ENCODE measurements at regions not wholly inside any gene's neighbourhood (a gene's known extent, or its start where the extent isn't known, plus 50 kb on each side); places are given as distances from the start of the nearest gene placed in this dataset.

DNA sequence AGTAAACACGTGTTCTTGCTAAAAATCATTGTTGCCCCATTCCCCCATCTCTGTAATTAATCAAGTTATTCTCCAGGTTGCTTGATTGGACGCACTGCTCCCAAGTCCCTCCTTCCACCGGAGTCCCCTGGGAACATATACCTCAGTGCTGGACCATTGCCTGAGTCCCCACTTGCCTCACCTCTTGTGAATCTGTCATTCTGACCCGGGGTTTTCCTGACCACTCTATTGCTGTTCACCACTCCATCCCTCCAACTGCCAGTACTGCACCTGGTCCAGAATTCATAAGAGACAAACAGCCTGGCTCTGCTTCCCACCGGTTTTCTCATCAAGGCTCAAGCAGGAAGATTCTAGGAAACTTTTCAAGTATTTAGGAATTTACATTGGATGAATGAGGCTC is 555.9 kb downstream of the VRK1 start:
- intact Hi-C loops (cut with DNase I): no loop called here
- no peak for DNase-seq (ENCODE audit: low spot score)

DNA sequence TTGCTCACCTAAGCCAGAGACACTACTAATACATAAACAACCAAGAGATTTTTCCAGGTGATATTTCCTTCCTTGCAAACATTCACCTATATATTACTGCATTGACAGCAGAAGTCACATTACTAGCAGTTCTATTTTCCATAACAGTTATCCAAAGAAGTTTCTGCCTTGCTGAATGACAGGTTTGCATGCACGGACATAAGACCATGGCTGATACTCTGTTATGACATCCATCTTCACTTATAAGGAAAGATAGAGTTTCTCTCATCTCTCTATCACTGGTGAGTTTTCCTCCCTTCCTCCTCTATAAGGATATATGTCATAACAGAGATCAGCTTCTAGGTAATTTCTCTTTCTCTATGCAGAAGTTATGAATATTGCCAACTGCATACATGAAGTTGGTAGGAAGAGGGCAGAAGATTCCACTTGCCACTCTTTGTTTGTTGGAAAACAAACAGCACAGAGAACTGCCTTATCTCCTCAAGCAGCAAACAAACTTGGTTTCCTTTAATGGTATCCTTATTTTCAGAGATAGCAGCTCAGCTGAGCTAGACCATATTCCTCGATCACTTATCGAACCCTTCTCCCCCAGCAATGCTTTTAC is 557.0 kb downstream of the VRK1 start:
- DNase-seq (ENCODE audit: low spot score): no peak
- intact Hi-C loops (cut with DNase I): no loop called here

DNA sequence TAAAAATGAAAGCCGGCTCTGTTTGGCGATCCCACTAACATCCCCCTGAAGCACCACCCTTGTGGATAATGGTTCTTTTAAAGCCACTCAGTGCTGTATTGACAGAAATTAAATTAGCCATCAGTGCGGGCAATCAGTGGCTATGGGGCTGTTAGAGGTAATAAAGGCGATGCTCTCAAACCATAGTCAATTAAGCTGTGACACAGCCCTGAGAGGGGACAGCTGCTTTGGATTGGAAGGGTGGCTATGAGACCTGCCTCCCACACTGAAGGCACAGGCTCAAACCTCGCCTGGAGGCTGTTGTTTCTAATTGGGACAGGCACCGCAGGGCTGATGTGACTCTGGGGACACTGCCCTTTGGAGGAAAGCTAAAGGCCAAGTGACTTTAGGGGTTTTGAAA is 562.2 kb downstream of the VRK1 start:
- intact Hi-C loops (cut with DNase I): no loop called here
- DNase-seq (ENCODE audit: low spot score): no peak

DNA sequence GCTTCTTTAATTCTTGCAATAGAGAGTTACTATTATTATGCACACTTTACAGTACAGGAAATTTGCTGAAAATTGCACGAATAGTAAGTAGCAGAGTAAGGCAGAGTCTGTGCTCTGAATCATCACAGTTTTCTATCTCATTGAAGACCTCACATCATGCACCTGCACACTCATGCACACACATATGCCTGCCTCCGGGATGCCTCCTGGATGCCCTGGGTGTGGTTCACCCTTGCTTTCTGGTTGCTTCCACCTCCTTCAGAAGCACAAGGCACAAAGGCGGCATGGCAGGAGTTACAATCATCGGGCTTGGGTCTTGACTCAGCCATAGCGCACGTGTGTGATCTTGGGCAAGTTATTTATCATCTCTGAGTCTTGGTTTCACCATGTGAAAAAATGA is 564.0 kb downstream of the VRK1 start:
- no peak for DNase-seq (ENCODE audit: low spot score)
- intact Hi-C loops (cut with DNase I): no loop called here

DNA sequence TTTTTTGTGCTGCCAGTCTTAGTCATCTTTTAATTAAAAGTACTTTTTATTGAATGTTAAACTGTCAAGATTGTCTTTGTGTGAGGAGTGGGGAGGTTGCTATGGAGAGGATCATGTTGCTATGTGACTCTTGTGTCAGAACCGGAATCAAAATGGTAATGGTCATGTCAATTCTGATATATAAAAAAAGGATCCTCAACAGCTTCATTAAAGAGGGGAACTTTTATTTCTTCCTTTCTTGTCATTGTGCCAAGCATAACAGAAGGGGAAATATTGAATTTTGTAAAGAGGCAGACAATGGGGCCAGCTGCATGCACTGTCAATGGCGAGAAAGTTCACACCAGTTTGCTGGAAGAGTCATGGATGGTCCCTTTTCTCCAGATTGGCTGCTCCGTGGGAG is 564.8 kb downstream of the VRK1 start:
- no peak for DNase-seq (ENCODE audit: low spot score)
- intact Hi-C loops (cut with DNase I): no loop called here

DNA sequence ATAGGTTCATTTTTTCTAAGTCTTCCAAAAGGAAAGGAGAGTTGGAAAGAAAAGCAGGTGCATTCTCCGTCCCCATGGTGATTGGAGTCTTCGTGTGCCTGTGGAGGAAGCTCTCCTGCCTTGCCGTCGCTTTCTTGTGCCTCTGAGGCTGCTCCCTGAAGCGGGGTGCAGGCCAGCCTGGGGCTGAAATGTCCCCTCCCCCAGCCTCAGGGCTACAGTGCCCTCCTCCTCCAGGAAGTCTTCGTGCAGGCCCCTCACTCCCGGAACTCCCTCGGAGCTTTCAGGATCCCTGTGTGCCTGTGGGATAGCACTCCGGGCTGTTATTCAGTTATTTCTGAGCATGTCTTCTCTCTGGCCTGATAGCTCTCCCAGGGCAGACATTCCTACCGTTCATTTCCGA is 569.2 kb downstream of the VRK1 start:
- no peak for DNase-seq (ENCODE audit: low spot score)
- intact Hi-C loops (cut with DNase I): no loop called here

DNA sequence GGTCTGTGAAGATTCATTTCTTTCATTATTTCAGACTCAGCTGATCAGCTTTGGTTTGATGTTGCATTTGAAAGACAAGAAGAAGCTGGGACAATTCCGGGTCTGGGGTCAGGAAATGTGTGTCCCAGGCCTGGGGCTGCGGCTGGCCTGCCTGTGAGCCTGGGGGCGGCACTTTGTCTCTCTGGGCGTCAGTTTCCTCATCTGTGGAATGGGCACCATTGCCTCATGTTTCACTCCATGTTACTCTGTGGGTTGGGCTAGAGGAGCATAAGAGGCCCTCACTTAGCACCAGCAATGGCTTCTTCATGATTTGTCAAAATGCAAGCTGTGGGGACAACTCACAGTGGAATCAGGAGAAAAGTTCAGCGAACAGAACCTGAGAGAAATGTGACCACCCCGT is 570.1 kb downstream of the VRK1 start:
- no peak for DNase-seq (ENCODE audit: low spot score)
- intact Hi-C loops (cut with DNase I): no loop called here

DNA sequence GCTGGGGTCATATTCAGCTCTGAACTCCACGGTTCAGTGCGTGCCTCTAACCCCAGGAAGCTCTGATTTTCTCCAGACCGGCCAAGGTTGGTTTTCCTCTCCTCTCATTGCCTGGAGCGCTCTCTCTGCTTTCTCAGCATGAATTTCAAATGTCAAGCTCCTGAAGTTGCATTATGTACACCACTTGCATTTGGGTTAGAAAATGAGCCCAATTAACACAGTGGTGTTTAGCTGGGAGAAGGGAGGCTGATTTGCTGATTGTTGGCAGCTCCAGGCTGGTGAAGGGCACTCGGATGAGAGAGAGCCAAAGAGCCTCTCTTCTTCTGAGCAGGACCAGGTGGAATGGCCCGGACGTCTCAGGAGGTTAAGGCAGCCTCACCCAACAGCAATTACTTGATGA is 570.9 kb downstream of the VRK1 start:
- intact Hi-C loops (cut with DNase I): no loop called here
- no peak for DNase-seq (ENCODE audit: low spot score)

DNA sequence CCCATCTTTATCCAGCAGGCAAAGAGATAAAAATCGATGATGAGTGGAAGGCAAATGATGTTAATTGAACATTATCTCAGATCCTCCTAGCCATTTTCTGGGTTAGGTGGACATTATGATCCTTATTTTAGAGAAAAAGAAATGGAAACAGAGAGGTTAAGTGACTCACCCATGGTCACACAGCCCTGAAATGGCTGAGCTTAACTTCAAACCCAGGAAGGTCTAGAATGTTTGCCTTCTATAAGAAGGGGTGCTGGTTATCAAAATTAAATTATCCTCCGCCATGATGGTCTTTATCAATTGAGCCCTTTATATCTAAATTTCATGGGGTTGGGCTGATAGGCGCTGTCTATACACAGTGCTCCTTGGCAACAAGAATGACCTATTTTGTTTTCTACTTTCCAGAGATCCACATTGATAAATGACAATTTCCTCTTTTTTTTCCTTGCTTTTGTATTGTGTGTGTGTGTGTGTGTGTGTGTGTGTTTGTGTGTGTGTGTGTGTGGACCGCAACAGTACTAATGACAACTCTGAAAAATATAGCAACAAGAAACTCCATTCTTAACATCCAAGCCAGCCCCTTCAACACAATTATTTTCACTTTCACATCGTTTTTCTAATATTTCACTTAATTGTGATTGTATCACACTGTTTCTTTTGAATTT is 571.9 kb downstream of the VRK1 start:
- no peak for DNase-seq (ENCODE audit: low spot score)
- intact Hi-C loops (cut with DNase I): no loop called here

DNA sequence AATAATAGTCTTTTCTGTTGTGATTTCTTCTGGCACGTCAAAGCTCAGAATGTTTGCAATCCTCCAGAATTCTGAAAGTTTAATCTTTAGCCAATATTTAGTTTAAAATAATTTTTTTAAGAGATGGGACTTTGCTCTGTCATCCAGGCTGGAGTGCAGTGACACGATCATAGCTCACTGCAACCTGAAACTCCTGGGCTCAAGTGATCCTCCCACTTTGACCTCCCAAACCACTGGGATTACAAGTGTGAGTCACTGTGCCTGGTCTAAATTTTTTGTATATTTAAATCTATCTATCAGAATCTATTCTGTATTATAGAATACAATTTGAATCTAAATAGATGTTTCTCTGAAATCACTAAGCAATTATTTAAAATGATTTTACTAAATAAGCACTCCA is 572.7 kb downstream of the VRK1 start:
- intact Hi-C loops (cut with DNase I): no loop called here

DNA sequence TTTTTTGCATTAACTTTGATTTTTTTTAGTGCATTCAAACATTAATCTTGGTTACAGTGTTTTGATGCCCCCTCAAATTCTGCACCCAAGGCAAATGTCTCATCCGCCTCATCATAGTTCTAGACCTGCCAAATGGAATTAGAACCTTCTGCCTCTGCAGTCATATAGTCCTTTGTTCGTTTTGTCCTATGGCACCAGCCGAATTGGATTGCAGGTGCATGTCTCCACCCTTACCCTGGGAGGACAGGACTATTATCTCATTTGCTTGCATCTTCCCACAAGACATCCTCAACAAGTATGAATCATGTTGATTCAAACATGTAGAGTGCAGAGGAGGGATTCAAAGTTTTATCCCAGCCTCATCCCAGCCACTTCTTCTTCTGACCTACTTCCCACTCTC is 579.1 kb downstream of the VRK1 start:
- intact Hi-C loops (cut with DNase I): no loop called here

More for the DNA sequence above, 572.7 kb downstream of the VRK1 start:
- no peak for DNase-seq (ENCODE audit: low spot score)

DNA sequence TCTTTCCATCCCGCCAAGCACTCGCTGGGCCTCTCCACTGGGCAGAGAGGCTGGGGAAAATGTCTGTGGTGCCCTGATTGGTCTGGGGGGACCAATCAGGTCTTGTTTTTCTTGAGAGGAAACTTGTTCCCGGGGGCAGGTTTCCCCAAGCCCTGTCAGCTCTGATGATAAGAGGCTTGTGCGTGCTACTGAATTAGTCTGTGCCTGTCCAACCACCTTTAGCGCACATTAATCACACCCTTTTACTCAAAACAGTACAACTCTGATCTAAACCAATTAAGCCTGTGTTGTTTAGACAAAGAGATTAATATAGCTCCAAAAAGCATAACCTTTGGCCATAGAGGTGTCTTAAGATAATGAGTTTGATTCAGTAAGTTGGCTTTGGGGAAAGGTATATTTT is 580.4 kb downstream of the VRK1 start:
- no peak for DNase-seq (ENCODE audit: low spot score)
- intact Hi-C loops (cut with DNase I): no loop called here

More for the DNA sequence above, 579.1 kb downstream of the VRK1 start:
- DNase-seq (ENCODE audit: low spot score): no peak

DNA sequence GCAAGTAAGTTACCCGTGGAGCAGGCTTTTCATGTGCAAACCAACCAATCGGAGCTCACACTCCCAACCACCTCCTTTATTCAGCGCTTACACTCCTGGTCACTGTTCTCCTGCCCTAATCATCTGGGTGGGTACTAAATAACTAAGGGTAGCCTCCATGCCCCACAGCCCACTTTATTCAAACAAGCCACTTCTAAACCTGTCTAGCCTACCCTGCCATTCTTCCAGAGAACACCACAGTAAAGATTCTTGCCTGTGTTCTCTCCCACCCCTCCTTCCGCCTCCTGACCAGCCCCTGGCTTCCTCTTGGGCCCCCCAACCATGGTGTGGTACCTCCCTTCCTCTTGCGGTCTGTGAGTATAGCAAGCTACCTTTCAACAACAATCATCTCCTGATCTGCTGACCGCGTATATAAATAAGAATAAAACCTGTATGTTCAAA is 581.9 kb downstream of the VRK1 start:
- intact Hi-C loops (cut with DNase I): no loop called here
- DNase-seq (ENCODE audit: low spot score): no peak

DNA sequence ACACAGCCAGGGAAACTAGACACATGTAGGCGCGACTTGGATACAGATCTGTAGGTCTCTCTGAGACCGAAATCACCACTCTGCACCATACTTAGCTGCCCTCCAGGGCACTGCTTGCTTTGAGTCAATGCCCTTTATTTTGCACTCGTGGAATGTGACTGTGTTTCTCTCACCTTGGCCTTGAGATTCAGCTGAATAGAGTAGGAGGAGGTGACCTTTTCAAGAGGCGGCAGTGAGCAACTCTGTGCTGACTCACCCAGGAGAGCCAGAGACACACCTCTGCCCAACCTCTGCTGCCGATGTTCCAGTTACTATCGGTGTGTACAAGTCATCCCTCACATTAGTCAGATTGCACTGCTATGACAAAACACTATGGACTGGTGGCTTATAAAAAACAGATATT is 583.4 kb downstream of the VRK1 start:
- DNase-seq (ENCODE audit: low spot score): no peak
- intact Hi-C loops (cut with DNase I): no loop called here

DNA sequence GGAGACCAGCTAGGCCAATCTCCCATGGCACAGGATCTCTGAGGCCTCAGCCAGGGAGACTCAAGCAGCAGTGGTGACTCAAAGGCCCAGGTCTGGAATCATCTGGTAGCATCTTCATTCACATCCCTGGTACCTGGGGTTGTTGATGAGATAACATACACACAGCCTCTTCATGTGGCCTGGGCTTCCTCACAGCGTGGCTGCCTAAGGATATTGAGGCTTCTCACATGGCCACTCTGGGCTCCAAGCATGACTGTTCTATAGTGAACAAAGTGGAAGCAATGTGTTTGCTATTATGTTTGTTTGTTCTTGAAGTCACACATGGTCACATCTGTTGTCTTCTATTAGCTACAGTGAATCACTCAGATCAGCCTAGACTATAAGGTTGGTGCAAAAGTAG is 584.1 kb downstream of the VRK1 start:
- intact Hi-C loops (cut with DNase I): no loop called here
- DNase-seq (ENCODE audit: low spot score): no peak

DNA sequence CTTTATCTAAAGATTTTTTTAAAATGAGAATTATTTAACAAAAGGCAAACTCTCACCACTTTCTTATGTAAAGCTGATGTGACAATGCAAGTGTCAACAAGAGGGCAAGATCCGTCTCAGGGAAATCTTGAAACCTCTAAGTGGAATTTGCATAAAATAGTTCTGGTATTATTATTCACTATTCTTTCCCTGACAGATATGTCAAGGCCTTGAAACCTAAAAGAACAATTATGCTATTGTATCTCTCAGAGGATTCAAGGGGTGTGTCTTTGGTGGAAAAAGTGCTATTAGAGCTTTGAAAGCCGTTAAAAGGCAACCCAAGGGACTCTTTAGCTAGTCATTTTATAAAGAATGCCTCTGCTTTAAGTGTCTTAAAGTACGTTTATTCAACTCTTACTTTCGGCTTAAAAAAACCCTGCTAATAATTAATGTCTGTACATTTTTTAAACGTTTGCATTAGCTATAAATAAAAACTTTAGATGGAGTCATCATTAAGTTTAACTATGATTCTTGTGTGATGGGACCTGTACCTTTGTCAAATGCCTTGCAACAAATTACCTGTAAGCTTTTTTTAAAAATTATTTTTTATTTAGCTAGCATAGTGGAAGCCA is 585.5 kb downstream of the VRK1 start:
- intact Hi-C loops (cut with DNase I): no loop called here
- DNase-seq (ENCODE audit: low spot score): no peak

DNA sequence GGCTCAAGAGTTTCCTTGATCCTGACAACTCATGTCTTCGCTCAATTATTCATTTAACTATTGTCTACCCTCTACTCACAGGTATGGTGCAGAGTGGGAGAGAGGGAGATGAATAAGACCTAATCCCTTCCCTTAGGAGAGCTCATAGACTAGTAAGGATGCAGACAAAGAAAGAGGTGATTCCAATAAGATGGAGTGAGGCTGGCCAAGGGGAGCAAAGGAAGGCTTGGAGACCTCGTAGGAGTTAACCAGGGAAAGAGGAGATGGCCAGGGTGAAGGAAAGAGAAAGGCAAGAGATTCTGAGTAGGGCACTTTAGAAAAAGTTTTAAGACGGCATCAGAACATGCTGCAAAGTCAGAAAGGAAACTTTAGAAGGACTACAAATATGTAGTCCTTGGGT is 588.5 kb downstream of the VRK1 start:
- intact Hi-C loops (cut with DNase I): no loop called here

DNA sequence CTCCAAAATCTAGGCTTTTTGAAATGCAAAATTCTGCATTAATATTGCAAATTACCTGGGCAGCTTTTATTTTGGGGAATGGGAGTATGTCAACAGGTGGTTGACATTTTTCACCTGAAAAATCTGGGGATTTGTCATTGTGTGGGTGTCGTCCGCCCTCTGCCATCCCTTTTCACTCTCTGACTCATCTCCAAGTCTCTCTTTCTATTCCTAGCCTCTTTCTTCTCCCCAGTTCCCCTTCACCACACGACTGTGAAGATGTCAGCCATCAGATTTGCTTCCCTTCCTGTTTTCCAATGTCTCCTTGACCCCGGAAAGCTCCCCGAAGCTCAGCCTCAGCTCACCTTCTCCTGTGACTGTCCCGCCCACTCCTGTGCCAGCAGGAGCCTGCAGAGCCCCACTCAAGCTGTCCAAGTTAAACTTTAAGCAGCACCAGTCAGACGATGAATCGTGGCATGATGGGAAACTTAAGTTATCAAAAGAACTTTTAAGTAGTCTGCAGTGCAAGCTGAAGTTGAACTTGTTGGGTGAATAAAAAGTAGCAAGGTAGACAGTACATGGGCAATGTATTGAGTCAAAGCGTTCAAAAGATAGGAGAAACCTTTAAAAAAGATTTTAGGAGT is 590.2 kb downstream of the VRK1 start:
- DNase-seq (ENCODE audit: low spot score): no peak
- intact Hi-C loops (cut with DNase I): no loop called here

More for the DNA sequence above, 588.5 kb downstream of the VRK1 start:
- DNase-seq (ENCODE audit: low spot score): no peak

DNA sequence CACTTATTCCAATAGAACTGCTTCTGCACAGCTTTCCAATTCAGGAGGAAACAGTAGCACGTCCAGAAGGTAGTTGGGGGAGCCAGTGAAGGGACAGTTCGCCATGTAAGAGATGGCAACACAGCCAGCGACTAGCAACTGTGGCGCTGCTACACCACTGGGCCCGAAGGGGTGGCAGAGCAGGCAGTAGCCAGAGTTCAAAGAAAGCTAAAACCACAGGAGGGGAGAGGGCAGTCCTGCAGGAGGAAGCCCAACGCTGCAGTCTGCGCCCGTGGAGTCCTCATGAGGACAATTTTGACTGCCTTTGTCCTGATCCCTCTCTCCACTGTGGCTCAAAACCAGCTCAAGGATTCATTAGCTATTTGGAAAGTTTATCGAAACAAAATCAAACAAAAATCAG is 591.2 kb downstream of the VRK1 start:
- DNase-seq (ENCODE audit: low spot score): no peak
- intact Hi-C loops (cut with DNase I): no loop called here

DNA sequence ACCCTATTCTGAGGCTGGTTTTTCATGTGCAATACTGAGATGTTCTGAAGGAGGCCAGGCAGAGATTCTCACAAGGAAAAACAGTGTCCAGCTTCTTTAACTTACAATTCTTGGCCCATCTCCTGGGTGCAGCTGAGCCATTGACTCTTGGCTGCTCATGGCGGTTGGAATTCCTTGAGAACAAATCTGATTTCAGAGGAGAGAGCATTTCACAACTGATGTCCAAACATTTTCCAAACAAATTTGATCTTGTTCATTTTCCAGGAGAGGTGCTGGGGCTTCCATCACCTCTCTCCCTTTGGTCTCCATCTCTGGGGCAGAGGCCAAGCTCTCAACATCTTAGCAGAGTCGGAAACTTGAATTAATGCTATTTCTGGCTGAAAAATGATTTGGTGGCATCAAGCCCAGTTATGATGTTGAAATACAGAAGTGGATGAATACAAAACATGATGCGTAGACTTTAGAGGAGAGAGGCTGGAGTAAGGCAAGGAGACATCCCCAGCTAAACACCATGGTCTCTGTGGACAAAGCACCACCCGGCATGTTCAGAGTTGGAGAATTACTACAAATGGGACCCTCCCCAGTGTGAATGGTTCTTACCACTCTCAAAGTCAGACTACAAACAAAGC is 593.0 kb downstream of the VRK1 start:
- intact Hi-C loops (cut with DNase I): no loop called here
- DNase-seq (ENCODE audit: low spot score): no peak

DNA sequence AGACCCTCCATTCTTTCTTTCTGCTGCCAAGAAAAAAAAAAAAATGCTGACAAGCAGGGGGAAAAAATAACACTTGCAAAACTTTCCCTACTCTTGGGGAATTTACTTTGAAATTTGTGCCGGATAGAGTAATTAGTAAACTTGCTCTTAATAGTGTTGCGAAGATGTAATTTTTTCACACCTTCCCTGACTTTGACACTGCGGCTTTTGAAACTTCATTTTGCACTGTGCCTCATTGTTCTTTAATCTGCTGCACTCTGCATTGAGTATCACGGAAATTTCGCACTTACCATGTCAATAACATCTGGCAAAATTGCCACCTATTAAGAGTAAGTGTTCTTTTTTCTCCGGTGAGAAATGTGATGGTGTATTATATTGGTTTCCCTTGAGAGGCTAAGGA is 596.1 kb downstream of the VRK1 start:
- intact Hi-C loops (cut with DNase I): no loop called here
- DNase-seq (ENCODE audit: low spot score): no peak
